AG04449 (cell line): ENCODE measurements at regions not wholly inside any gene's neighbourhood (a gene's known extent, or its start where the extent isn't known, plus 50 kb on each side); places are given as distances from the start of the nearest gene placed in this dataset.
"Not testable (repeated sequence)": the region's sequence is repeated elsewhere in the genome, so short reads cannot be mapped to it uniquely, and the experiment has no call there.

Experiments
- CTCF ChIA-PET: fragments of 350-600 bp; formaldehyde crosslinking; extraction: SDS; loops from one replicate; lab custom pipeline; 2021; ENCODE audit warnings: antibody characterized with exemption; lab: Yijun Ruan, JAX
- POLR2A ChIA-PET: fragments of 400-600, 350-600 bp; formaldehyde crosslinking; extraction: SDS; loops from one replicate; lab custom pipeline; 2020; ENCODE audit warnings: antibody characterized with exemption, inconsistent platforms; lab: Yijun Ruan, JAX
- DNase-seq: peaks from one replicate; pipeline ENCODE4 v3.0.0-alpha.2; 2010; ENCODE audit warnings: low read depth, low spot score
- H3K4me3 ChIP-seq: 2 replicates; pipeline ENCODE4 v1.5.1; 2011; ENCODE audit warnings: low read depth, mild to moderate bottlenecking, control low read depth, low read length
- CTCF ChIP-seq: IDR thresholded peaks from one replicate; pipeline ENCODE4 v1.5.1; 2011; ENCODE audit warnings: mild to moderate bottlenecking, moderate library complexity, low read length, control low read depth, inconsistent platforms; ENCODE audit not compliant: insufficient read depth; ENCODE audit errors: missing control alignments

- CTCF ChIA-PET, result interaction anchor here (0.8 to 1.6 kb wide), 3 partner anchors 10 to 211 kb away, joined by 3 to 4 read pairs (median 4); no protein-coding TSS in a partner anchor
- no peak for TF ChIP-seq CTCF
- POLR2A ChIA-PET, result no interaction called here
- no peak for DNase-seq
- H3K4me3 ChIP-seq, result no peak overlapping the region
Observed at GRCh38 chr5:120818128-120818527, 354.0 kb downstream of the PRR16 start.

GRCh38 chr5:120823328-120823727, 359.2 kb downstream of the PRR16 start:
- H3K4me3 ChIP-seq, result no peak overlapping the region
- CTCF ChIA-PET, result interaction anchor here (2.0 kb wide), 1 partner anchor 21 kb away, joined by 4 read pairs; no protein-coding TSS in a partner anchor
- TF ChIP-seq CTCF, result no peak
- no peak for DNase-seq
- POLR2A ChIA-PET, result no interaction called here

DNA sequence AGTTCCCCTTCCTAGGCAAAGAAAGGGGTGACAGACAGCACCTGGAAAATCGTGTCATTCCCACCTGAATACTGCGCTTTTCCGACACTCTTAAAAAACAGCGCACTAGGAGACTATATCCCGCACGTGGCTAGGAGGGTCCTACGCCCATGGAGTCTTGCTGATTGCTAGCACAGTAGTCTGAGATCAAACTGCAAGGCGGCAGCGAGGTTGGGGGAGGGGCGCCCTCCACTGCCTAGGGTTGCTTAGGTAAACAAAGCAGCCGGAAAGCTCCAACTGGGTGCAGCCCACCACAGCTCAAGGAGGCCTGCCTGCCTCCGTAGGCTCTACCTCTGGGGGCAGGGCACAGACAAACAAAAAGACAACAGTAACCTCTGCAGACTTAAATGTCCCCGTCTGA, 367.5 kb downstream of the PRR16 start:
- DNase-seq, H3K4me3 ChIP-seq, CTCF ChIA-PET, POLR2A ChIA-PET: not testable (repeated sequence)

GRCh38 chr5:120841830-120842229, 377.7 kb downstream of the PRR16 start:
- POLR2A ChIA-PET, result no interaction called here
- no peak for TF ChIP-seq CTCF
- DNase-seq, result no peak
- no peak overlapping the region for H3K4me3 ChIP-seq
- CTCF ChIA-PET, result no interaction called here

GRCh38 chr5:120843390-120843980, 379.4 kb downstream of the PRR16 start:
- ChIA-PET CTCF (no interaction called here), POLR2A (no interaction called here)
- DNase-seq, result no peak
- no peak overlapping the region for H3K4me3 ChIP-seq
- TF ChIP-seq CTCF, result no peak

DNA sequence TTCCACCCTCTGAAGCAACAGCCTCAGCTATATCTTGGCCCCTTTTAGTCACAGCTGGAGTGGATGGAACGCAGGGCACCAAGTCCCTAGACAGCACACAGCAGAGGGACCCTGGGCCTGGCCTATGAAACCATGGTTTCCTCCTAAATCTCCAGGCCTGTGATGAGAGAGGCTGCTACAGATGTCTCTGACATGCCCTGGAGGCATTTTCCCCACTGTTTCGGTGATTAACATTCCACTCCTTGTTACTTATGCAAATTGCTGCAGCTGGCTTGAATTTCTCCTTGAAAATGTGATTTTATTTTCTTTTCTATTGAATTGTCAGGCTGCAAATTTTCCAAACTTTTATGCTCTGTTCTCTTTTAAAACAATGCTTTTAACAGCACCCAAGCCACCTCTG, 384.8 kb downstream of the PRR16 start:
- POLR2A ChIA-PET, result no interaction called here
- CTCF ChIA-PET, result no interaction called here

More for the DNA sequence above, 384.8 kb downstream of the PRR16 start:
- TF ChIP-seq CTCF, result no peak
- DNase-seq, result no peak
- no peak overlapping the region for H3K4me3 ChIP-seq
